ENCODE measurements at regions not wholly inside any gene's neighbourhood (a gene's known extent, or its start where the extent isn't known, plus 50 kb on each side); places are given as distances from the start of the nearest gene placed in this dataset.
"Not testable (repeated sequence)": the region's sequence is repeated elsewhere in the genome, so short reads cannot be mapped to it uniquely, and the experiment has no call there.

DNA sequence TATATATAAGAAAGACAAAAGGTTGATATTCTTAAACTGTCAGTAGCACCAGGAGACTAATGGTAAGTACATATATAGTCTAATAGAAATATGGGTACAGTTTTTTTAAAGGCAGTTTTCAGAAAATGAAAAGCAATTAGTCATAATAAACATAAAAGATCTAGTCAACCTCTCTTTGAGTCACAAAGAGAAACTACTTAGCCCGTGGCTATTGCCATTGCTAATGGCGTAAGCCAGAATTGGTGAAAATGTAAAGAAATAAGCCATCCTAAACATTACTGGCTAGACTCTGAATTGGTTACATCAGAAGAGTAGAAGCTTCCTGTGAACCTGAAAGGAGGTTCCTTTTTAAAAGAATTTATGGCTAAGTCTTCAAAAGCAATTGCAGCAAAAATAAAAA is 668.7 kb upstream of the CPEB2 start:
- no peak for DNase-seq
- intact Hi-C loops (cut with DNase I), result no loop called here

DNA sequence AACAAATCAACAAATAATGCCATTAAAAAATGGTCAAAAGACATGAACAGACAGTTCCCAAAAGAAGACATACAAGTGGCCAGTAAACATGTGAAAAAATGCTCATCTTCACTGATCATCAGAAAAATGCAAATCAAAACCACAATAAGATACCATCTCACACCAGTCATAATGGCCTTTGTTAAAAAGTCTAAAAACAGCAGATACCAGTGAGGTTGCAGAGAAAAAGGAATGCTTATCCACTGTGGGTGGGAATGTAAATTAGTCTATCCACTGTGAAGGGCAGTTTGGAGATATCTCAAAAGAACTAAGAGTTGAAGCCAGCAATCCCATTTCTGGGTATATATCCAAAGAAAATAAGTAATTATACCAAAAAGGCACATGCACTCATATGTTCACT is 668.1 kb upstream of the CPEB2 start:
- no peak for DNase-seq
- intact Hi-C loops (cut with DNase I), result no loop called here

DNA sequence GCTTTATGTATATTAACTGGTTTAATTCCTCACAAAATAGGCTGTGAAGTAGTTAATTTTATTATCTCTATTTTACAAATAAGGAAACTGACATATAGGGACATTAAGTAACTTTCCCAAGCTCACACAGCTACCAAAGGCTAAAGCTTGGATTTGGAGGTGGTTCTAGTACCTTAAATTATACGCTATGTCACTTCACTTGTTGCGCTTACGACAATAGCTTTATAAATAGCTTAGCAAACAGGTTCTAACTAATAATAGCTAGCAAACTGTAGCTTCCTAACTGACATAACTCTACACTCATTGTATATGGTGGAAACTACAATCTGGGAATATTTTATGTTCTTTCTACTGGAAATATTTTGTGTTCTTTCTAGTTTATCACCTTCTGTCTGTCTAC is 666.4 kb upstream of the CPEB2 start:
- intact Hi-C loops (cut with DNase I), result no loop called here
- no peak for DNase-seq

DNA sequence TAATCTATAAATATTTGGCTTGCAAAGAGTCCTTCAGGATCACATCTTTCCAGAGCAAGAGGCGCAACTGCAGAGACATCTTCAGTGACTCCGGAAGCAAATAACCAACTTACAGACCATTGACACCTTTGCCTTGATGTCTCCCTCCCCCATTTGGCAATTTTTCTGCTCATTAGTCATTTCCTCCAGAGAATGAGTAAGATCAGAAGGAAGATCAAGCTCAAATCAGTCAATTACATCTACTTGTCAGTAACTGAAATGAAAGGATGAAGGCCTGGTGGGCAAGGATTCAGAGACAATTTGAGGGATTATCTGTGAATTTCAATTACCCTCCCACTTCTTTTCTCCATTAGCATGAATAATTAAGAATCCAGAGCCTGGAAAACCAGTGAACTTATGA is 665.6 kb upstream of the CPEB2 start:
- intact Hi-C loops (cut with DNase I), result no loop called here

DNA sequence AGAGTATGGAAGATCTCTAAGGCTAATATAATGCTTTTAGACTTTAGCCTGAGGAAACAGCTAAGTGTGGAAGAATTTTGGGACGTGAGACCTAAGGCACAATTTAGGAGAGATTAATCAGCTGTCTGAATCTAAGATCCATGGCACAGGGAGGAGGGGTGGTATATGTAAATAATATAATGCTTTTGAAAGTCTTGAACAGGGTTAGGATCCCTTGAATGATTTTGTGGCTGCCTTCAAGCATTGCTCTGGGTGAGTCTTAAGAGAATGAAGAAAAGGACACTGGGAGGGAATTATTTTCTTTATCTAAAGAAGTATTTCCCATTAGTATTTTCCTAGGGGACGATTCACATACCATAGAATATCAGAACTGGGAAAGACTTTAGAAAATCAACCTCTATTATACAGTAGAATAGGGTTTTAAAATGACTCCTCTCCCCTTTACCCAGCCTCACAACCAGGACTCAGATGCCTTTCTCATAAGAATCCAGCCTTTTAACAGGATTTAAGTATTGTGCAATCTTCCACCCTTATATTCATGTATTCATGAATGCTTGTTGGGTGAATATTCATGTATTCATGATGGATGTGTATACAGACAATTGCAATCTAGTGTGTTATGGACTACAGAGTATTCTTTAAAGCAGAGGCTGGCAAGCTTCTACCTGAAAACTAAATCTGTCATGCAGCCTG is 664.2 kb upstream of the CPEB2 start:
- intact Hi-C loops (cut with DNase I), result no loop called here

More for the DNA sequence above, 665.6 kb upstream of the CPEB2 start:
- peak in 1 of 10 donors; percentile 5 for DNase-seq

DNA sequence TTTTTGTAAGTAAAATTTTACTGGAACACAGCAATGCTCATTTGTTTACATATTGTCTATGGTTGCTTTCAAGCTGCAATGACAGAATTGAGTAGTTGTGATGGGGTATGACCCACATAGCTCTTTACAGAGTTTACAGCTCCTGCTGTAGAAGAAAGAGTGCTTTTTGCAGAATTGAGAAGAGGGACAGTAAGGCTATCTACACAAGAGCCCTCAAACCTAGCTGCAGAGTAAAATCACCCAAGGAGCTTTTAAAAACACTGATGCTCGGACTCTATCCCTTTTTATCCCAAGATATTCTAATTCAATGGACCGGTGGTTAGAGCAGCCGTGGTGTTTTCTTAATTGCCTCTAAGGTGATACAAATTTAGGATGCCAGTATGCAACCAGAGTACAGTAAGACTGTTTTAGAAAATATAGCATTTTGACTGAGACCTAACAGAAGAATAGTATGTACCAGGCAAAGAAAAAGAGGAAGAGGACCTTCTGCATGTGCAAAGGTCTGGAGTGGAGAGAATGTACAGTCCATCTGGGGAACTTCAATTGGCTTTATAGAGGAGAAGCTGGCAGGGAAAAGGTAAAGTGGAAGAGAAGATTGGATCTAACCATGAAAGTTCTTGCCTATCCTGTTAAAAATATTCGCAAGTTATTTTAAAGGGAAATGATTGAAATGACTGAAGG is 663.6 kb upstream of the CPEB2 start:
- no peak for DNase-seq
- intact Hi-C loops (cut with DNase I), result no loop called here

More for the DNA sequence above, 664.2 kb upstream of the CPEB2 start:
- DNase-seq, result no peak

DNA sequence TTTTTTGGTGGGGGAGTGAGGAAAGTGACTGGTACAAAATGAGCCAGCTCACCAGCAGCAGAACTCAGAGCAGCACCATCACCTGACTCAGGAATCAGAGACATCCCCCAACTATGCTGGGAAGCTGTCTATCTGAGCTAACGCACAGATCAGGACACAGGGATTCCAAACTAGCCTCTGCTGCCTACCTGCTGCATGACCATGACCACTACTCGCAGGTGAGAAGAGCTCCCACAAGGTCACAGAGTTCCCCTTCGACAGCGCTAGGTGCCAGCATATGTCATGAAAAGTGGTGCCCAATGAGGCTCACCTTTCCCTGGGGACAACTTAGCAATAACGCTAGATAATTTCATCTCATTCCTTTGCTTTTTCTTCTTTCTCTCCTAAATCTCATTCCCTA is 662.6 kb upstream of the CPEB2 start:
- intact Hi-C loops (cut with DNase I), result no loop called here
- no peak for DNase-seq

DNA sequence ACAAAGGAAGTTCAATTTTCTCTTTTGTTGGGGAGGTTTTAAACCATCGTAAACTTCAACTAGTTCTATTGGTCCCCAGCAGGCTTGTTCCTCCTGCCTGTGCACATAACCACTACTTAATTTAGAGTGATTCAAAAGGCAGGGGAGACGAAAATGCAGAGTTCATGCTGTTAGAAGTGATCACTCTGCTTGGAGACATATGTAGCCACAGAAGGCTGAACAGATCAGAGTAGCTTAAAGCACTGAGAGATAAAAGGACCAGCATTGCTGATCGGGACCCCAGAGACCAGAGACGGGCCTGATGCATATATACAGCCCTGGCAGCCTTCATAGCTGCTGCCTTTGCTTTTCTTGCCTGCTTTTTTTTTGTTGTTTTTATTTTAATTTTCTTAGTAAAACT is 662.0 kb upstream of the CPEB2 start:
- intact Hi-C loops (cut with DNase I), result no loop called here
- DNase-seq, result no peak

DNA sequence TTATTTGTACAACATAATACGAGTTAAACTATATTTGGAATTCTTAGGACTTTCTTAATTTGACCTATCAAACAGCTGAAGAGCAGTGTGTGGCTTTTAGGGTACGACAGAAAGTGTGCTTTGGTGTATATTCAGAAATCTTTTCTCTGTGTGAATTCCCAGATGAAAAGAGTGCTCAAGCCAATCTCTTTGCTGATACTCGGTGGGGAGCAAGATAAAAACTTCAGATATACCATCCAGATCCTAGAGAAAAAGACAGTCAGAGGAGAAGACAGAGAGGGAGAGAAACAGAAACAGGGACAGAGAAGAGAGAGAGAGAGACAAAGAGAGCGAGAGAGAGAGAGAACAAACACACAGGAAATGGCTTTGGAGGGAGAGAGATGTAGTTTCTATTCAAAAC is 658.3 kb upstream of the CPEB2 start:
- intact Hi-C loops (cut with DNase I), result no loop called here
- no peak for DNase-seq

DNA sequence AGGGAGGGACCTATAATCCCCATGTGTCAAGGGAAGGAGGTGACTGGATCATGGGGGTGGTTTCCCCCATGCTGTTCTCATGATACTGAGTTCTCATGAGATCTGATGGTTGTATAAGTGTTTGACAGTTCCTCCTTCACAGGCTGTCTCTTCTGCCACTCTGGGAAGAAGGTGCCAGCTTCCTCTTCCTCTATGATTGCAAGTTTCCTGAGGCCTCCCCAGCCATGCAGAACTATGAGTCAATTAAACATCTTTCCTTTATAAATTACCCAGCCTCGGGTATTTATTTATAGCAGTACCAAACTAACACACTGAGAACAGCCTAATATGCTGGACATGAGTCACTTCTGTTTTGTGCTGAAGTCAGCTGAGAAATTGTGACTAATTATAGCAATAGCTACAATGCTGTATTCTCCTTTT is 656.9 kb upstream of the CPEB2 start:
- intact Hi-C loops (cut with DNase I), result no loop called here
- no peak for DNase-seq

DNA sequence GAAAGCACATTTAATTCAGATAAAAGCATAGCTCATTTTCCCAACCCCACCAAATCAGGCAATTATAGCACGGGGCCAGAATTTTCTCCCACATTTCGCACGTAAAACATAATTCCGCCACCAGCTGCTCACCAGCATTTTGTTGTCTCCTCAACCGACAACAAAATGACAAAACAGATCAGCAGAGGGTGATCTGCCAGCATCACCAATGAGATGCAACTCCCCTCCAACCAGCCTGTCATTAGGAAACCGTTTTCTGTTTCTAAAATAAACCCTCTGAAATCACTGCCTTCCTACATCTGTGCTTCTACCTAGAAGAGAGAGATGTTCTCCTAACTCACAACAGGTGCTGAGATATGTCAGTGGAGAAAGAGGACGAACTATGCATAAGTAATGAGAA is 654.8 kb upstream of the CPEB2 start:
- intact Hi-C loops (cut with DNase I), result no loop called here
- no peak for DNase-seq

DNA sequence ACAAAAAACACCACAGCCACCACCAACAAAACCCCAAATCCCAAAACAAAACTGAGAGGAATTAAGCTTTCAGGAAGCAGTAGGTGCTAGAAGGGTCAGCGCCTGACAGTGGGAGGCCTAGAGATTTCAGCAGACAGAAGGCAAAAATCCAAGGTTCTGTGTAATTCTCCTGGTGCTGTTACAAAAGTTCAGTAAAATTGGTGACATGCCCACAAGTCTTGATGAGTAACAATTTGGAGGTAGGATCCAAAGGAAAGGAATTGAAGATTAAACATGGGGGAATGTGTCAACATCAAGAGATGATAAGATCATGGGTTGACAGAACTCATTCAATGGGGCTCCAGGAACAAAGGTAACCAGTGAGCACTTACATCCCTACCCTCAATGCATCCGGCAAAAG is 653.8 kb upstream of the CPEB2 start:
- intact Hi-C loops (cut with DNase I), result no loop called here
- DNase-seq, result no peak

DNA sequence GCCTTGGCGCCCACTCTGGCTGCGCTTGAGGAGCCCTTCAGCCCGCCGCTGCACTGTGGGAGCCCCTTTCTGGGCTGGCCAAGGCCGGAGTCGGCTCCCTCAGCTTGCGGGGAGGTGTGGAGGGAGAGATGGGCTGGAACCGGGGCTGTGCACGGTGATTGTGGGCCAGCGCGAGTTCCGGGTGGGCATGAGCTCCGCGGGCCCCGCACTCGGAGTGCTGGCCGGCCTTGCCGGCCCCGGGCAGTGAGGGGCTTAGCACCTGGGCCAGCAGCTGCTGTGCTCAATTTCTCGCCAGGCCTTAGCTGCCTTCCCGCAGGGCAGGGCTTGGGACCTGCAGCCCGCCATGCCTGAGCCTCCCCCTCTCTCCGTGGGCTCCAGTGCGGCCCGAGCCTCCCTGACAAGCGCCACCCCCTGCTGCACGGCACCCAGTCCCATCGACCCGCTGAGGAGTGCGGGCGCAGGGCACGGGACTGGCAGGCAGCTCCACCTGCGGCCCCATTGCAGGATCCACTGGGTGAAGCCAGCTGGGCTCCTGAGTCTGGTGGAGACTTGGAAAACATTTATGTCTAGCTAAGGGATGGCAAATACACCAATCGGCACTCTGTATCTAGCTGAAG is 643.6 kb upstream of the CPEB2 start:
- DNase-seq, result peak in 2 of 10 donors; percentile 67 to 79
- intact Hi-C loops (cut with DNase I), result not testable (repeated sequence)

DNA sequence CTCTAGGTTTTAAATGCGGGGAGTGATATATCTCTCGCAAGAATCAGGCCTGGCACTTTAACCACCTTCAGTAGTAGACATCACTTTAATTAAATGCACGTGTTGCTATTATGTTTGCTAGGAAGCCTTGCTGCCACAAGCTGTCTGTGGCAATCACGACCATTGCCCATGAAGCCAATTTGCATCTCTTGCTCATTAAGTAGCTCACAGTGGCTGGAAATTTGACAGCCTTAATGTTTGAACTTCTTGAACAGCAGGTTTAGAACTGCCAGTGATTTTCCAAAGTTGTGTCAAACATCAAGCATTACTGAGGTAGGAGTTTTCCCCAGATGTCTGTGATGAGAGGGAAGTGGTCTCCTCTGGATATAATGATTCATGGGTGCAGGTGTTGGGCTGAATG is 642.3 kb upstream of the CPEB2 start:
- DNase-seq, result no peak
- intact Hi-C loops (cut with DNase I), result no loop called here

DNA sequence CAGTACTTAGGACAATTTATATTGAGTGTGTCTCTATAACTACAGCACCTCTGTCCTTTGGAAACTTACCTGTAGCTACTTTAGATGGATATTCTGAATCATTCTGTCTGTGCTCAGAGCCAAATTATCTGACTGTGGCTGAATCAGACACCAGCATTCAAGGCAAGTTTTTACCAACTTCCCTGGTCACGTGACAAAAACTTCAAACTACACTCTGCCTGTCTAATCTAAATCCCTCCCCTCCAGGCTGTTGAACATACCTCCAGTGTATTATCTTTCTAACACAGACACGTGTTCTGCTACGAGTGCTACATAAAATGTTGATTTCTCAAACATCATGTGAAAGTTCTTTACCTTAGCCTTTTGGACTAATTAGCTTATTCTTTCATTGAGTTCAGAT is 641.2 kb upstream of the CPEB2 start:
- intact Hi-C loops (cut with DNase I), result no loop called here

DNA sequence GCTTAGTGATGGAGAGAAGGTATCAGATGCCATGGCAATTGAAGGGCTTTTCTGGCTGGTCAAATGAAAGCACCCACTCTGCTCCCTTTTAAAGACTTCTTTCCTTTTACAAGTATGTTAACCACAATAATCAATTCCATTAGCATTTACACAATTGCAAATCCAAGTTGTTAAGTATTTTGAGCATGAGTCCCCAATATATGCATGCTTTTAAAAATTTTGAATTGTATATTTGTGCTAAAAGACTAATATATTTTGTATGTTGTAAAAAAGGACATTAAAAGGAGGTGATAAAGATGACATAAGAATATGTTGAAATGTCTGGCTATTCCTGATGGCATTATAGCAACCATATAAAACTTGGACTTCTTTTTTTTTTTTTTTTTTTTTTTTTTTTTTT is 639.9 kb upstream of the CPEB2 start:
- no peak for DNase-seq
- intact Hi-C loops (cut with DNase I), result no loop called here

More for the DNA sequence above, 641.2 kb upstream of the CPEB2 start:
- no peak for DNase-seq

DNA sequence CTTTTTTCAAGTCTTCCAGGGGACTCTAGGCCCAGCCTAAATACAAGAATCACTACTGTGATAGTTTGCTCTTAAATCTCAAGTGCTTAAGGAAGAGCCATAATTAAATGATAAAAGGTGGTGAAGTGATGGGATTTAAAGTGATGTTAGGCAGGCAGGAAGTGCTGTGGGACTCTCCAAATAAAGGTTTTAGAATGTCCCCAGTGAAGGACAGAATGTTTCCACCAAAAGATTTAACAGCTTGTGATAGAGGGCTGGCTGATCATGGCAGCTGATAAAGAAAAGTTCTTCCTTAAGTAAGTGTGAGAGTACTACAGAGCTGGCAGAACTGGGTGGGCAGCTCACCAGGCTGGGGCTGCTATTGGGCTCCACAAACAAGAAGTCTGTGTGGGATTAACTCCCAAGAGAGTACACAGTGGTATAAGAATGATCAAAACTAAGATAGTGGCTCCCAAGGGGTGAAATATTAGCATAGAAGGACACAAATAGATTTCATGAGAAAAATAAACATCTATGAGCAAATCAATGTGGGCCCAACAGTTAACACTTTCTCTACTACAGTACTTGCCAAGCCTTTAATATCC is 637.2 kb upstream of the CPEB2 start:
- intact Hi-C loops (cut with DNase I), result no loop called here

DNA sequence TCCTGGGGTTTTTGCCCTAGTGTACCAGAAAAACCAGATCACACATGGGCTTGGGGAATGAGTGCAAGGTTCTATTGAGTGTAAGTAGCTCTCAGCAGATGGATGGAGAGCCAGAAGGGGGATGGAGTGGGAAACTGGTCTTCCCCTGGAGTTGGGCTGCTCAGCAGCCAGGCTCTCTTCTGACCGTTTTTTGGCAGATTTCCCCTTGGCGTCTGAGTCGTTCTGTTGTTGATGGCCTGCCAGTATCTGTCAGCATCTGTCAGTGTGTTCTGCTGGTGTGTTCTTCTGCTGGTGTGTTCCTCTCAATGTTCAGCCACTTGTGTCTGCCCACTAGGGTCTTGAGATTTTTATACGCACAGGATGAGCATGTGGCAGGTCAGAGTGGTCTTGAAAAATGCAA is 633.9 kb upstream of the CPEB2 start:
- intact Hi-C loops (cut with DNase I), result no loop called here
- DNase-seq, result peak in 2 of 10 donors; percentile 20 to 66

More for the DNA sequence above, 637.2 kb upstream of the CPEB2 start:
- no peak for DNase-seq

DNA sequence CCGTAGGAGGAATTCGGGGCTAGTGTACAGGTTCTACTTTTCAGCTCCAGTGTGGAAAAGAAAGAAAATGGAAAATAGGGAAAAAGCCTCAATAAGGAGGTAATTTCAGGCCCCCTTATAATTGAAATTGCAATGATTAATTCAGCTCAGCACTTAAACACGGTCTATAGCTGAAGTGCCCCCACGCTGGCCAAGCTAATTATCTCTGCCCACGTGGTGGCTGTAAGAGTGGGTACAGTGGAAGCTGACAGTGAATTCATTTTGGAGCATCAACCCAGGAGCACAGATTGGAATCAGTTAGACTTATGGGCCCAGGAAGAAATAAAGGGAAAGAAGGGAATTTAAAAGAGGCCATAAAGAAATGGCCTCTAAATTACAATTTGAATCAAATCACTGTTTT is 631.1 kb upstream of the CPEB2 start:
- intact Hi-C loops (cut with DNase I), result no loop called here
- DNase-seq, result no peak

DNA sequence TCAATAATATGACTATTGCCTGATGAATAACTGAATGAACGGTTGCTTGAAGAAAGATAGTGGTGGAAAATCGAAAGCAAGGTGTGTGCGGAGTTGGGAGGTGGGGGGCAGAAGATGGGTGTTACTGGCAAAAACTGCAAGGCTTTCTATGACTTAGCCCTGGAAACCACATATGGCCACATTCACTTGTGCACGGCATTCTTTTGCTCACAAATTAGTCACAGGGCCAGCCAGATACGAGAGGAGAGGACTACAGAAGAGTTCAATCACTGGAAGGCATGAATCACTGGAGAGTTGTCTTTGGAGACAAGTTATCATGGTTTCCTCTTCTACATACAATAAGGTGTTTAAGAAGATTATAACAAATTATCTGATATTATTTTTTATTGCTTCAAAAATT is 626.5 kb upstream of the CPEB2 start:
- intact Hi-C loops (cut with DNase I), result no loop called here
- DNase-seq, result no peak

DNA sequence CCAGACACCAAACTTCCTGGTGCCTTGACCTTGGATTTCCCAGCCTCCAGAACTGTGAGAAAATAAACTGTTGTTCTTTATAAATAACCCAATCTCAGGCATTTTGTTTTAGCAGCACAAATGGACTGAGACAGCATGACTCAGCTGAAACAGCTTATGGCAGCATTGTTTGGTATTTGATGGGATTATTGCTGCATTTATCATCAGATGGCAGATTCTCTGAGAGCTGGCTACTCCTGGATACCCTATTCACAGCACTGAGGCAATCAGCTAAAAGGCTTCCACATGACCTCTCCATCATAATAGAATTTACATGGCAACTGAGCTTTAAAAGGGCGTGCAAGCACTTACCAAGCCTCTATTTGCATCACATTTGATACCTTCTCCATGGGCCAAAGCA is 623.1 kb upstream of the CPEB2 start:
- DNase-seq, result no peak
- intact Hi-C loops (cut with DNase I), result no loop called here

DNA sequence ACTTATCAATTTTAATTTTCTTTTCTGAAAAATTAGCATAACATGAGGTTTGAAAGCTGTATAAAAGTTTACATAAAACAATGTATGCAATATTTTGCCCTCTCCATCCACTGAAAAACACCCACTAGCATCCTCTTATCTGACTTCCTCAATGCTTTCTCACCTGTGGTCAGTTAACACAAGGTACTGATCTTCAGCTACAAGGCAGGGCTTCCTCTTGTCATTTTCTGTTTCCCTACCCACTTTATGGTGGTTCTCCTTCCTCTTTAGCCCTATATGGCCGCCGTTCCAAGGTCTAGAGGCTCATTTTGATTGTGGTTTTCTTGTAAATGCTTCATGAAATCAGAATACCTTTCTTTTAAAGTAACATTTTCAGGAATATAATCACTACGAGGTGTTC is 618.6 kb upstream of the CPEB2 start:
- DNase-seq, result no peak
- intact Hi-C loops (cut with DNase I), result no loop called here
